Prostate gland (tissue), 2 donors: ENCODE measurements at regions not wholly inside any gene's neighbourhood (a gene's known extent, or its start where the extent isn't known, plus 50 kb on each side); places are given as distances from the start of the nearest gene placed in this dataset.

ENCODE experiments used
- CTCF ChIP-seq, 4 experiments: fragments of 200-600 bp in 2 of 4; fragments of 450-650 bp in 2 of 4; sonication (generic) in 2 of 4; IDR thresholded peaks; 1 replicate in 3 of 4; 2 replicates in 1 of 4; pipeline ENCODE4 v1.5.1; 2016 to 2019; ENCODE audit warnings: antibody characterized with exemption in 4 of 4, mild to moderate bottlenecking in 2 of 4, moderate library complexity in 2 of 4
- POLR2A ChIP-seq: fragments of 450-650 bp; IDR thresholded peaks from one replicate; pipeline ENCODE4 v1.6.1; 2016; ENCODE audit warnings: antibody characterized with exemption, mild to moderate bottlenecking
- POLR2AphosphoS5 ChIP-seq: sonication (generic); formaldehyde crosslinking; IDR thresholded peaks from one replicate; pipeline ENCODE4 v1.6.1; 2017; ENCODE audit warnings: antibody characterized with exemption

- no peak for TF ChIP-seq CTCF (IDR thresholded peaks at IDR 0.05)
- no peak for TF ChIP-seq POLR2A
- TF ChIP-seq POLR2AphosphoS5: no peak
Measured at GRCh38 chr20:39309458-39309857, 347.3 kb downstream of the DHX35 start.
